Skeletal muscle cell (primary cell): ENCODE measurements at regions not wholly inside any gene's neighbourhood (a gene's known extent, or its start where the extent isn't known, plus 50 kb on each side); places are given as distances from the start of the nearest gene placed in this dataset.
"Not testable (repeated sequence)": the region's sequence is repeated elsewhere in the genome, so short reads cannot be mapped to it uniquely, and the experiment has no call there.

Experiments
- DNase-seq: peaks from one replicate; pipeline ENCODE4 v3.0.0-alpha.2; 2010; ENCODE audit warnings: low read depth
- H3K4me3 ChIP-seq: 2 replicates; pipeline ENCODE4 v1.5.1; 2011; ENCODE audit warnings: low read depth, mild to moderate bottlenecking, control low read depth, low read length, moderate library complexity

DNA sequence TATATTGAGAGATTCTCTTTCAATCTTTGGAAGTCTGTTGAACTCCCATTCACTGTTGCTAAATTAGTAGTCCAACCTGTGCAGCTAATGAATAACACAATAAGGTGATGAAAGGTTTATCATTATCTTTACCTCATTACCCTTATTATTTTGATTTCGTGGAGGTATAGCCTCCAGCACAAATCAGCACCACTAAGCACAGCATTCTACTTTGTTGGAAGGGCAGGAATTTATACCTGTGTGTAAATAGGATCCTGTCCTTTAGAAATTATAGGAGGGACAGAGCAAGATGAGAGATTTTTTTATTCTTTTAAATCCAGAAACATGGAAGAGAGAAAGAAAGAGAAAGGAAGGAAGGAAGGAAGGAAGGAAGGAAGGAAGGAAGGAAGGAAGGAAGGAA, 454.1 kb downstream of the PDGFC start:
- no peak for DNase-seq
- H3K4me3 ChIP-seq: no peak overlapping the region

DNA sequence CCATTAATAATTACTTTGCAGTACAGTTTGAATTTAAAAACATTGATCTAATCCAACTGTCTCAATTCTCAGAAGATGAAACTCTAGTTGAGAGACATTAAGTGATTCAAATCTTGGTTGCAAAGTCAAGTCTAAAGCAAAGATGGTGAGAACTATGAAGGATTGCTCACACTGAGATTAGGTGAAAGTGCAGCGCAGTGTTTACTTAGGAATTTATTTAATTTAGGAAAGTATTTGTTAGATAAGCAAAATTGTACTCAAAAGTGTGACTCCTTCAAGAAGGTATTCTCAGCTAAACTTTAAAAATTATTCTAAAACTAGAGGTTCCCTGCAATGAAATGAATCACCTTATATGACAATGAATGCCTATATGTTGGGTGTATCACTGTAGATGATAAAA, 454.9 kb downstream of the PDGFC start:
- DNase-seq: no peak
- H3K4me3 ChIP-seq: no peak overlapping the region

DNA sequence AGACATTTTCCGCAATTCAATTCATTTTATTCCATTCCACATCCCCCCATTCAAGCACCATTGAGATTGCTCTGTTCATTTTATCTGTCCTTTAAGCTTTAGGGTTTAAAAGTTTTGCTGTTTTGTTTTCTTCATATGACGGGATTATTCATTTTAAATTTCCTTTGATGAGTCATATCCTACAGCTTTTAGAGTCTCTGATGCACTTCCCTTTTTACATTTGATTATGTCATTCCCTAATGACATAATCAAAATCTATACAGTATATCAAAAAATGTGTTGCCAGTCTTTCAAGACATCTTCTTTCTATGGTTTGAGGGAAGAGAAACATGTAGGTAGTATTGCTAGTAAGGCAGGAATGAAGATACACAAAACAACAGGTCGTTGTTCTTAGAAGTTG, 456.3 kb downstream of the PDGFC start:
- DNase-seq: no peak
- no peak overlapping the region for H3K4me3 ChIP-seq

DNA sequence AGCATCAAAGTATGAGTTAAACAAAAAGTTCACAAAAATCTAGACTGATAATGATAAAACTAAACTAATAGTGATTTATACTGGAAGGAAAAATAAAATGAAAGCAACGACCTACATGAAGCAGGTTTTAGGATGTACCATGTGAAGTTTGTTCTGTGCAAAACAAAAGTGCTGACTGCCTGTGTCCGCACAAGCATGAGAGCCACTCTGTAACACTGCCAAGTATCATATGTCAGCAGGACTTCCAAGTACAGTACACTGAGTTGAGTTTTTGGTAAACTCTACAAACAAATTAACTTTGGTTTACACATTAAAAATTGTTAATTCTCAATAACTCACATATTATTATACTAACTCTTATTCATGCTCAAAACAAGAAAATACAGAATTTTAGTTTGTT, 459.0 kb downstream of the PDGFC start:
- no peak for DNase-seq
- no peak overlapping the region for H3K4me3 ChIP-seq

DNA sequence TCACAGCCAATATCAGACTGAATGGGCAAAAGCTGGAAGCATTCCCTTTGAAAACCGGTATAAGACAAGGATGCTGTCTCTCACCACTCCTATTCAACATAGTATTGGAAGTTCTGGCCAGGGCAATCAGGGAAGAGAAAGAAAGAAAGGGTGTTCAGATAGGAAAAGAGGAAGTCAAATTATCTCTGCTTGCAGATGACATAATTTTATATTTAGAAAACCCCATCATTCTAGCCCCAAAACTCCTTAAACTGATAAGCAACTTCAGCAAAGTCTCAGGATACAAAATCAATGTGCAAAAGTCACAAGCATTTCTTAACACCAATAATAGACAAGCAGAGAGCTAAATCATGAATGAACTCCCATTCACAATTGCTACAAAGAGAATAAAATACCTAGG, 461.7 kb downstream of the PDGFC start:
- DNase-seq, H3K4me3 ChIP-seq: not testable (repeated sequence)

DNA sequence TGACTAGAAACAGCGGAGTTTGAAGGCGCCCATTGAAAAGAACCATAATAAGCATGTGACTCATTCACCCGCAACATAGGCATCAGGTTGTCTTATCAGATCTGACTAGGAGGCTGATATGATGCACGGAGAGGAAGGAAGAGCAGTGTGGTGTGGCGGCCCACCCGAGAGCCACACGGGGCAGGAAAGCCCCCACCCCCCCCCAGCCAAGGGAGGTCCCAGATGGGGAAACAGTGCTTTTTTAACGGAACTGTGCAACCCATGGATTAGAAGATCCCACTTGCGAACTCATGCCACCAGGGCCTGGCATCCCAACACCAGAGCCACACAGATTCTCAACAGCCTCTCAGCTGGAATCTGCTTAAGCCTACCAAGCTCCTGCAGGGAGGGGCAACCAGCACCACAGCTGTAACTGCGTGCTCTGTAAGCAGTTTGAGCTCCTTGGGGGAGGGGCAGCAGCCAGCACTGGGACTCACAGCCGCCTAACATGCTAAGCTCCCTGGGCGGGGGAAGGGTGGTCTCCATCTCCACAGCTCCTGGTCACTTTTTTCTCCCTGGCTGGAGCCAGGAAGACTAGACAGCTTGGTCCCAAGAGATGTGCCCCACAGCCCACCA, 466.2 kb downstream of the PDGFC start:
- DNase-seq: no peak
- no peak overlapping the region for H3K4me3 ChIP-seq

DNA sequence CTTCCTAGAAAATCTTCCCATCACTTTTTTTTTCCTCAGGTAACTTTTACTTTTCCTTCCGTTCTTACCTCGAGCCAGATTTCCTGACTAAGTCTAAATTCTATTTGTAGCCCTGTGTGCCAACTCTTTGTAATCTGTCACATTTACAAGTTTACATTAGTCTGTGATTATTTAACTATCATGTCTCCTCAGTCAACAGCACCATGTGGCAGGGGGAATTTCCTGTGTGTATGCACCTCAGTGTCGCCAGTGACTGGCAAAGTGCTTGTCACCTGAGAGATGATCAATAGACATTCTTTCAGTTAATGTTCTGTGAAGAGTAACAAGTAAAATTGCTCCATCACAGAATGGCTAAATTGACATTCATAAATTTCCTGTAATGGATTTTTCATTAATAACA, 468.5 kb downstream of the PDGFC start:
- no peak for DNase-seq
- no peak overlapping the region for H3K4me3 ChIP-seq

DNA sequence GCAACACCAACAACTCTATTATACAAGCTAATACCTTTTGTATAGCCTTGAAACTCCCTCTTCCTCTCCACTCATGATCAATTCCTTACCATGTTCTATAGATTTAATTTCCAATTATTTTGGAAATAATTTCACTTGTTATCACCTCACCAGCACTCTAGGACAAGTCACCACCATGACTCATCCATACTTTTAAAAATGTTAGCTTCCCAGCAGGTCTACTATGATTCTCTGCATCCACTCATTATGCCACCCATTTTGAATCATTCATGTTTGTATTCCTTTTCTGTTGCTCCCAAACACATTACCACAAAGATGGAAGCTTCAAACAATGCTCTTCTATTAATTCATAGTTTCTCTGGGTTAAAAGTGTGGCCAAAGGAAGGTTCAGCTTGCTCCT, 469.6 kb downstream of the PDGFC start:
- DNase-seq: no peak
- H3K4me3 ChIP-seq: no peak overlapping the region

DNA sequence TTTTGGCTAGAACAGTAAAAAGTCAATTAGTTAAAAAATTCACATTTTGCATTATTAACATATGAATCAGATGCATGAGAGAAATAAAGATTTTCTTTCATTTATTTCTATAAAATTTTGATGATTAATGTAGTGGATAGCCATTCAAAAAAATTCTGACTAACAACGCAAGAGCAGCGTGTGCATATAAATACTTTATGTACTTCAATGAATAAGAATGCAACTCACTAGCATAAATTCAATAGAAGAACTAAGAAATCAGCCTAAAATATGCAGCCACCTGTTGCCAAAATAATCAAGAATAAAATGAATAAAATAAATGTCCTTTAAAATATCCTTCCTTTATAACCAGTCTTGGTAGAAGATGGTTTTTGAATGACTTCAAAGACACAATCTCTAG, 471.9 kb downstream of the PDGFC start:
- H3K4me3 ChIP-seq: no peak overlapping the region
- no peak for DNase-seq

DNA sequence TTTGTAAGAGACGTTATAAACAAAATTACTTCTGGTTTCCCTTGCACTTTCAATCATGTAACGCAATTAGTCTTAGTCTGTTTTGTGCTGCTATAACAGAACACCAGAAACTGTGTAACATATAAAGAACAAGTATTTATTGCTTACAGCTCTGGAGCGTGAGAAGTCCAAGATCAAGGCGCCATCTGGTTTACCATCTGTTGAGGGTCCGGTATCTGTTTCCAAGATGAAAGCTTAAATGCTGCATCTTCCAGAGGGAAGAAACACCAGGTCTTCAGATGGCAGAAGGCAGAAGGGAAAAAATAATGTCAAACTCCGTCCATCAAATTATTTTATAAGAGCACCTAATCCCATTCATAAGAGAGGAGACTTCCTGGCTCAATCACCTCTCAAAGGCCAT, 474.1 kb downstream of the PDGFC start:
- DNase-seq: no peak
- no peak overlapping the region for H3K4me3 ChIP-seq

DNA sequence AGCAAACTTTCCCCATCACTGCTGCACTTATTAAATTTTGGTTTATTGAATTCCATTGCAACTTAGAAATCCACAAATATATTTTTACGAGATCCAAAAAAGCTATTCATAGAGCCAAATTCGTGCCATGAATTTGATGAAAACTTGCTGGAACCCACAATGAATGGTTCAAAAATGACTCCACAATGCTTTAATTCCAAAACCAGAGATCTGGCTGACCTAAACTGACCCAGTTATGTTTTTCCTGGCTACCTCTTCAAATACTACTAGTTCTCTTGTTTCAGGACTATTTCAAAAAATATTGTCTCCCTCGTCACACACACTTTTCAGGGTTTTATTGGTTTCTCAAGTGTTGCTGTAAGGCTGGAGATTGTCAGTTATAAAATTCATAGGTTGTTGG, 474.8 kb downstream of the PDGFC start:
- H3K4me3 ChIP-seq: no peak overlapping the region
- DNase-seq: peak; percentile 45

DNA sequence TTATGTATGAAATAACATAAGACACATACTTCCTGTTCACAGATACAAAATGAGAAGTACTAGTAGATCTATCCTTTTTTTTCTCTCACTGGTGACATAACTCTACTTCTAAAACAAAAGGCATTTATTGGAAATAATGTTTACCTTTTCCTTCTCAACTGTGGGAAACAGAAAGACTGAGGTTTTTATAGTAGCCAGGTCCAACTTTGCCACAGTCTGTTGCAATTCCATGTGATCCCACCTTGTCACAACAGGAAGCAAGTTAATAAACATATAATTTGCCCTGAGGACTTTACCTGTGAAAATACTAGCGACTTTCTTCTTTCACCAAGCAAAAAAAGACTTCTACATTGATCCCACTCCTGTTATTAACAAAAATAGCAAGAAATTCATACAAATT, 475.8 kb downstream of the PDGFC start:
- DNase-seq: no peak

DNA sequence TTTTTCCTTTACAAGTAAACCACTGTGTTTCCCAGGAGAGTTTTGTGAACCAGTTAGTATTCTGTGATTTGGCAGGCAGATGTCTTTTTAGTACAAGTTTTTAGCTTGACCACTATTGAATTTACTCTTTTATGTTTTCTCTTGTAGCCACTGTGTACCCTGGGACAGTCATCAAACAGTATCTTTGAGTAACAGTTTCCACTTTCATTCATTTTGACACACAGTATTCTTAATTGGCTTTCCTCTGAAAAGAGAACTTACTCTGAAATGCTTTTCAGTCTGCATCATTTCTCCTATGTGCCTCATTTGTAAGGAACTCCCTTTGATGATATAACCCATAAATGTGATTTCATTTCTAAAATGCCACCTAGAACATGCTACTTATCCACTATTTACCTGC, 476.5 kb downstream of the PDGFC start:
- DNase-seq: no peak

More for the DNA sequence above, 475.8 kb downstream of the PDGFC start:
- no peak overlapping the region for H3K4me3 ChIP-seq

DNA sequence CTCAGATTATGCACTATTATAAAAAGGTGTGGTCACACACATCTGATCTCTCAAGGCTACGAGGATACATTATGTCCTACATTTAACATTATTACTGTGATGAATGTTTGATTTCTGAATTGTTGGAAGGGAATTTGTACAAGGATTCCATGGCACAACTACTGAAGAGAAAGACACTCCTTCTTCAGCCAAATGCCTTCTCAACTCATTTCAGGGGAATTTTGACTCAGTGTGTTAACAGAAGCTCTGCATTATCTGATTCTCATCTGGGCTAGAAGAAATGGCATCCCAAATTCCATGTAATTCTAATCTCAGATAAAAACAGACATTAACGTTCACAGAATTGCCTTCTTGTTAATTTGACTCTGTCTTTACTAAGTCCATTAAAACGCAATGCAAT, 477.7 kb downstream of the PDGFC start:
- no peak for DNase-seq
- no peak overlapping the region for H3K4me3 ChIP-seq

More for the DNA sequence above, 476.5 kb downstream of the PDGFC start:
- no peak overlapping the region for H3K4me3 ChIP-seq

DNA sequence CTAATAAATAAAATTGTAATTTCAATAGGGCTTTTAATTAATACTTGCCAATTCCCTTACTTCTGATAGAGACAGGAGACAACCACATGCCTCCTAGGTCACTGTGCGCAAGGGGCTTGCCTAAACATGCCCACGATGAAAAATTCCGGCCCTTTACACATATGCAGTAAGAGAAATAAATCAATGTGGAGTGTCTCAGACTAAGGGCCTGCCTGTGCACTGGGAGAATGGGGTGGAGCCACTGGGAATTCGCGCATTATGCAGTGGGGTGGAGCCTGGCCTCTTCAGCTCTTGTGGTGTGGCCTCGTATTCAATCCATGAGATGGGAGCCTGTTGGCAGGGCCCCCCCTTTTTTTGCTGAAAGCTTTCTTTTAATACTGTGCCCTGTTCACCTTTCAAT, 484.5 kb downstream of the PDGFC start:
- no peak for DNase-seq
- no peak overlapping the region for H3K4me3 ChIP-seq

DNA sequence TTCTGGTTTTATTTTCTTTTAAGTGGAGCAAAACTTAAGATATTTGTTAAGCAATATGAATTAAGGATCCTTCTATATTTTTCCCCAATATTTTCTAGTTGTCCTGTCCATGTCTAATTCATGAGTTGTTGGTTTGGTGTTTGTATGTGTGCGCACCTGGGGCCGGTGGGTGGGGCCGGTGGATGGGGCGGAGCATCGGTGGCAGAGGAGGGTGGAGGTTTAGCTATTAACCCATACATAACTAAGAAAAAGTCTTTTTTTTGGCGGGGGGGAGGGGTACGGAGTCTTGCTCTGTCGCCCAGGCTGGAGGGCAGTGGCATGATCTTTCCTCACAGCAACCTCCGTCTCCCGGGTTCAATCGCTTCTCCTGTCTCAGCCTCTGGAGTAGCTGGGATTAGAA, 489.8 kb downstream of the PDGFC start:
- no peak for DNase-seq
- no peak overlapping the region for H3K4me3 ChIP-seq

DNA sequence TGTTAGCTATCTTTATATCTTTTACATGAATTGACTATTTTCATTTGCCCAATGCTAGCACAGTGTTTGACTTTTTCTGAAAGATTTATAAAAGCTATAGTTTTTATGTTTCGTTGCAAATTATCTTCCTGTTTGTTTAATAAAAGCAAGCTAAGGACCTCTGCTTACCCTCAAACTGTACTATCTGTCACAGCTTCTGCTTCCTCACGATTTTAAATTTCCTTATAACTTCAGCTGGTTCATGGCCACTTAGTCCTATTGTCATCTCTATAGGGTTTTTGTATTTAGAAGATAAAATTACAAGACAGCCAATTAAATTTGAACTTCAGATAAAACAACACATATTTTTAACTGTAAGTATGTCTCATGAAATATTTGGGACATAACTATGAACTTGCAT, 494.0 kb downstream of the PDGFC start:
- no peak for DNase-seq
- H3K4me3 ChIP-seq: no peak overlapping the region

DNA sequence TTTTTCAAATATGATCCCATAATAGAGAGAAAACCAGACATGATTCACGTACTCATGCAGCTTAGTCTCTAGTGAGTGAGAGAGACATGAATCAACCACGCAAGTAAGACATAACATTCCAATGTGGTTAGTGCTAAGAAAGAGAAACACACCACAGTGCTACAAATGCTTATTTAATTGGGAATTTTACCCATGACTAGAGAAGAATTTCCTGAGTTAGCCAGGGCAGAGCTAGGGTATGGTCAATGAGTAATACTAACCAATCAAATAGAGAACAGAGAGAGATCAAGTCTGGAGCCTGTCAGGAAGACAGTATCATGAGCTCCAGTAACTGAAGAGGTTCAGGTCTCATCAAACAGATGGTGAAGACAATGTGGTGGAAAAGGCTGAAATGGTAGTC, 495.2 kb downstream of the PDGFC start:
- no peak overlapping the region for H3K4me3 ChIP-seq
- peak; percentile 94 for DNase-seq

DNA sequence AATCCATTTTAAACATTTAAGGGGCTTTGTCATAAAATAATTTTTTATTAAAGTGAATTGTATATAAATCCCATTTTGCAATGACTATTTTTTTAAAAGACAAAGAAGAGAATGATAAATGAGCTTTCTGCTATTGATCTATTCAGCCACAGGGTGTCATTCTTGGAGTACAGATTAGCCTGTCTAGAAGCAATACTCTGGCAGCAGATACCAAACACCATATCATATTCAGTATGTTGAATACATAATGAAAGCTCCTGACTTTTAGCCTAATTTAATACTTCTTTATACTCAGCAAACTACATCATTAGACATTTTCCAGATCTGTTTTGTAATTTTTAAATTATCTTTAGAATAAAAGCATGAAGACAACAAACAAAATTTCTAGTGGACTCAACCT, 496.3 kb downstream of the PDGFC start:
- H3K4me3 ChIP-seq: no peak overlapping the region
- no peak for DNase-seq

DNA sequence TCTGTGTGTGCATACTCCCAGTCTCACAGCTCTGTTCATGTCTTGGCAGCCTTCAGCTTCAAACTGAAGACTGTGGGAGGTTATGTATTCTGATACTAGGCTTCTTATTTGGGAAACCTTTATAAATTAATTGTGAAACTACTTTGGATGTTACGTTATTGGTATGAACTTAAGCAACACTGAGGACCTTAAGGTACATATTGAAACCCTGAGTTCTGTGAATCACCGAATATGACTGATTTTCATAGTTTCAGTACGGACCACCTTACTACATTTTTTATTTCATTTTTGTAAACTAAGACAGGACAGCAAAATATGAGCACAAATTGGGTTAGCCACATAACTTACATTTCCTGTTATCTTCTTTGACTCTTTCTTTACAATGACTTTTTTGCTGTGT, 498.4 kb downstream of the PDGFC start:
- H3K4me3 ChIP-seq: no peak overlapping the region
- DNase-seq: no peak

DNA sequence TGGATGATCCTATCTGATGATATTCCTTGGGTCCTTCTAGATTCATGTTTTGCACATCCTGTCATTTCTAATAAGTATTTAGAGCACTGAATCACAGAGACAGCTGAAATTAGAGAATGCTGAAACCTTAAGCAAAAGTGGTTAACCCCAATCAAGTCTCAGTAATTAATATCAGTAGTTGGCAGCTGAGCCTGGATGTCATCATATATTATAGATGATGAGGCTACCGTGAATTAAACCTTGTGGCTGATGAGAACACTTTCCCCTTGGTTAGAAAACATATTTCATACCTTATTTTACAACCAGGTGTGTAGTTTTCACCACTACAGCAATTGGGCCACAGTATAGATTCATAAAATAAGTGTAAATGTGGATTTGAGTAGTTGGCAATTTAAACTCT, 499.0 kb downstream of the PDGFC start:
- DNase-seq: no peak
- H3K4me3 ChIP-seq: no peak overlapping the region

DNA sequence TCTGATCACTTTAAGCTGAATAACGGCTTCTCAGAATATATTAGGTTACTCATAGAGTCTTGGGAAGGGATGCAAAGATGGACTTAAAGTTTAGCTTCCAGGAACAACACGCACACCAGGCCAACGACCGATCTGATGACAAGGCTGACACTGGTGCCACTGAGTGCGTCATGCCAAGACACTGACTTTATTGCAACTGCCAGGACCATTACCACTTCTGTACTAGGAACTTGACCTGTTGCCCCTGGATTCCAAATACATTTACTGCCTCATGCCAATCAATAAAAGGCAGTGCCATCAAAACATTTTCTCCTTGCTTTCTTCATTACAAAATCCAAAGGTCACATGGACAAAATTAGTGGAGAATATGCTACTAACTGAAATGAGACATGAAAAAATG, 505.9 kb upstream of the CTSO start:
- no peak overlapping the region for H3K4me3 ChIP-seq
- DNase-seq: no peak
